ENCODE measurements at regions not wholly inside any gene's neighbourhood (a gene's known extent, or its start where the extent isn't known, plus 50 kb on each side); places are given as distances from the start of the nearest gene placed in this dataset.

GRCh38 chr17:77304746-77305473 lies 164.1 kb downstream of the SEC14L1 start:
- H3K4me1 Mint-ChIP-seq (ENCODE audit: unreplicated experiment) = peaks cover 23% of the 10 kb centered on the region
- H3K27me3 Mint-ChIP-seq = no peaks in the 10 kb centered on the region
- no peaks in the 10 kb centered on the region for H3K9me3 Mint-ChIP-seq
- H3K36me3 Mint-ChIP-seq = no peaks in the 10 kb centered on the region
- no peak for DNase-seq (ENCODE audit: extremely low spot score, unreplicated experiment)
- H3K4me3 Mint-ChIP-seq = no peak overlapping the region
- TF ChIP-seq CTCF (conservative IDR thresholded peaks at IDR 0.05) = no peak
- H3K27ac Mint-ChIP-seq = no peak overlapping the region

GRCh38 chr17:77306048-77306789 lies 165.4 kb downstream of the SEC14L1 start:
- Mint-ChIP-seq H3K36me3 (no peaks in the 10 kb centered on the region), H3K9me3 (no peaks in the 10 kb centered on the region), H3K4me1 (ENCODE audit: unreplicated experiment) (peaks cover 28% of the 10 kb centered on the region), H3K27ac (peak overlapping the region; percentile 46), H3K27me3 (no peaks in the 10 kb centered on the region), H3K4me3 (peak overlapping the region; percentile 69)
- TF ChIP-seq CTCF (conservative IDR thresholded peaks at IDR 0.05) = no peak
- DNase-seq (ENCODE audit: extremely low spot score, unreplicated experiment) = no peak

- no peaks in the 10 kb centered on the region for H3K27me3 Mint-ChIP-seq
- DNase-seq (ENCODE audit: extremely low spot score, unreplicated experiment) = no peak
- peaks cover 25% of the 10 kb centered on the region for H3K4me1 Mint-ChIP-seq (ENCODE audit: unreplicated experiment)
- peak overlapping the region; percentile 46 for H3K27ac Mint-ChIP-seq
- no peaks in the 10 kb centered on the region for H3K36me3 Mint-ChIP-seq
- peak overlapping the region; percentile 69 for H3K4me3 Mint-ChIP-seq
- no peak for TF ChIP-seq CTCF (conservative IDR thresholded peaks at IDR 0.05)
- H3K9me3 Mint-ChIP-seq = no peaks in the 10 kb centered on the region
These were observed 166.2 kb downstream of the SEC14L1 start for GRCh38 chr17:77306790-77307478.

- H3K4me3 Mint-ChIP-seq = no peak overlapping the region
- no peaks in the 10 kb centered on the region for H3K27me3 Mint-ChIP-seq
- DNase-seq (ENCODE audit: extremely low spot score, unreplicated experiment) = no peak
- no peaks in the 10 kb centered on the region for H3K36me3 Mint-ChIP-seq
- H3K27ac Mint-ChIP-seq = peak overlapping the region; percentile 46
- H3K9me3 Mint-ChIP-seq = no peaks in the 10 kb centered on the region
- TF ChIP-seq CTCF (conservative IDR thresholded peaks at IDR 0.05) = no peak
- peaks cover 27% of the 10 kb centered on the region for H3K4me1 Mint-ChIP-seq (ENCODE audit: unreplicated experiment)
These were observed 166.9 kb downstream of the SEC14L1 start for GRCh38 chr17:77307479-77308198.
